Esophagus mucosa (tissue), 1 donor: ENCODE measurements at regions not wholly inside any gene's neighbourhood (a gene's known extent, or its start where the extent isn't known, plus 50 kb on each side); places are given as distances from the start of the nearest gene placed in this dataset.
"Not testable (repeated sequence)": the region's sequence is repeated elsewhere in the genome, so short reads cannot be mapped to it uniquely, and the experiment has no call there.

Source experiments
- ATAC-seq: fragments of 200-7000 bp; cut with Tn5 transposase; one replicate; pipeline ENCODE4 v1.9.1; 2020
- donor health status: DM: yes; HTN: yes; CAD: no.

DNA sequence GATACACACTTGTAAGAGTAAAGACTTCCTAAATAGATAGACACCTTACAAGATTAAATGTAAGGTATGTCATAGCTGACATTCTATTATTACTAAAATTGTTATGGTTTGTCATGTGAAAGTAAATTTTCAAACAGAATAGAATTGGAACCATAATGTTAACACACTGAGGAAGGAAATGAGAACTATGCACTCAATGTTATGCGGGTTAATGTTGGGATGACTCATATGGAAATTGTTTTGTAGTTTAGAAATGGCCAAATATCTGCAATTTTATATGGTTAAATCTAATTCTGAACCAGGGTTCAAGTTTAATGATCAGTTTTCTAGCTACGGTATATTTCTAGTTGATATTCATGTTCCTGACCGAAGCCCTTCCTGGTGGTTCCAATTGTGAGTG is 214.2 kb upstream of the ADO start:
- ATAC-seq: no peak

- peak; percentile 76 for ATAC-seq
Observed at GRCh38 chr10:62594093-62594520, 210.4 kb upstream of the ADO start.

DNA sequence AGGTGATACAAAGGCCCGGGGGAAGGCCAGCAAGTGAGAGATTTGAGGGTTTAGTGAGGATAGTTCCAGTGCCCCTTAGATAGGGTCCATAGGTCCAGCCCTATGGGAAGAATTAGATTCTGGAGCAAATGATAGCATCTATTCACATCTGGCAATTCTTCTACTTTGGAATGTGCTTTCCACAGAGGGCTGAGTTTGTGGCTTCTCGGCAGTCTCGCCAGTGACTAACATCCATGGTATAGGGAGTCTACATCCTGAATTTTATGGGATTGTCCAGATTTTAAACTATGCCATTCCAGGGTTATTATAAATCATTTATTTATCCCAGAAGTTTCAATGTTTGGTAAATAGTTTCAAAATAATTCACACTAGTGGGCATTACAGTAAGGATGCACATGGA is 207.3 kb upstream of the ADO start:
- no peak for ATAC-seq

GRCh38 chr10:62599161-62599560 is 205.4 kb upstream of the ADO start:
- ATAC-seq: no peak

GRCh38 chr10:62606551-62606950 is 198.0 kb upstream of the ADO start:
- ATAC-seq: not testable (repeated sequence)

DNA sequence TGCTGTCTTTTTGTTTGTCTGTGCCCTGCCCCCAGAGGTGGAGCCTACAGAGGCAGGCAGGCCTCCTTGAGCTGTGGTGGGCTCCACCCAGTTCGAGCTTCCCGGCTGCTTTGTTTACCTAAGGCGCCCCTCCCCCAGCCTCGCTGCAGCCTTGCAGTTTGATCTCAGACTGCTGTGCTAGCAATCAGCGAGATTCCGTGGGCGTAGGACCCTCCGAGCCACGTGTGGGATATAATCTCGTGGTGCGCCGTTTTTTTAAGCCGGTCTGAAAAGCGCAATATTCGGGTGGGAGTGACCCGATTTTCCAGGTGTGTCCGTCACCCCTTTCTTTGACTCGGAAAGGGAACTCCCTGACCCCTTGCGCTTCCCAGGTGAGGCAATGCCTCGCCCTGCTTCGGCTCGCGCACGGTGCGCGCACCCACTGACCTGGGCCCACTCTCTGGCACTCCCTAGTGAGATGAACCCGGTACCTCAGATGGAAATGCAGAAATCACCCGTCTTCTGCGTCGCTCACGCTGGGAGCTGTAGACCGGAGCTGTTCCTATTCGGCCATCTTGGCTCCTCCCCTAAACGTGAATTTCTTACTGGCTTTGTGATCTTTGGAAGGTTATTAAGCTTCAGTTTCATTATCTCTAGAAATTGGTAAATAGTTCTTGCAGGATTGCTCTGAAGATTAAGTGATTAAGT is 196.2 kb upstream of the ADO start:
- ATAC-seq: not testable (repeated sequence)

GRCh38 chr10:62610649-62611229 is 193.8 kb upstream of the ADO start:
- ATAC-seq: peak; percentile 57

GRCh38 chr10:62613424-62613823 is 191.1 kb upstream of the ADO start:
- ATAC-seq: no peak

DNA sequence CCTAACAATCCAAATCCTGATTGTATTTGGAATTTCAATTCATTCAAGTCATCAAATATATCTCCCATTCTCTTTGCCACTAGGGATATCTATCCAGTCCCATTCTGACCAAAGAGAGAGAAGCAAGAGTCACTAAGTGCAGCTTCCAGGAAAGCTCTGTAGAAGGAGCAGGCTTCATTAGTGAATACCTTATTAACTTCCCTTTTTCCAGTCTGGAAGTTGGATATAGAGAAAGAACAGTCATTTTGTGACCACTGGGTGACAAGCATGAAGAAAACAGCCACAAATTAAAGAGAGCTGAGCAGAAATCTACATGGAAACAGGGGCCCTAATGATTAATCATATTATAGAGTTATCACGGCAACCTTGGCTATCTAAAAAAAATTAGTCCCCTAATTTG is 190.7 kb upstream of the ADO start:
- no peak for ATAC-seq

GRCh38 chr10:62614389-62615157 is 189.9 kb upstream of the ADO start:
- no peak for ATAC-seq

DNA sequence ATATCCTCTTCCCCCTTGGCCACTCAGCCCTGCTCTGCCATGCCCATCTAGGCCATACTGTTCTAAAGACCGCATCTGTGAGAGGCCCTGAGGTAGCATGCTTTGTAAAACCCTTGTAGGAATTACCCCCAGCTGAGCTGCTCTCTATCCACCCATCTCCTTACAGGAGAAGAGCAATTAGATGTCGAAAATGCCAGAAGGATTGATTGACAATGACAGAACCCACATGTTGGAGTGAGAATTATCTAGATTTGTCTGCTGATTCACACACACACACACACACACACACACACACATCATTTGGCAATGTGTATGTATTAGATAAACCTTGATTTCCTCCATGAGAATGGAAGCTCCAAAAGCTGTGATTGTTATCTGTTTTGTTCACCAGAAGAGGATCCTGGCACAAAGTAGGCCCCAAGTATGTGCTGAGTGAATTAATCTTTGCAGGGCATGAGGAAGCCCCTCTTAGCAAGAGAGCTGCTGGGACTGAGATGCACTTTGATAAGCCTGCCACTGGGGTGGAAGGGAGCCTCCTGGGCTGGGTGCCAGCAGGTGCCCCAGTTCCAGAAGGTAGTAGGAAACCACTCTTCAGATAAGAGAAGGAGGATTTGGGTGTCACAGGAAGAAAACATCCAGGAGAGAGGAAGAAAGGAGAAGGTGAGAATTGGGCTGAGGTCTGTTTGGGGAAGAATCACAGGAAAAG is 187.5 kb upstream of the ADO start:
- ATAC-seq: no peak

DNA sequence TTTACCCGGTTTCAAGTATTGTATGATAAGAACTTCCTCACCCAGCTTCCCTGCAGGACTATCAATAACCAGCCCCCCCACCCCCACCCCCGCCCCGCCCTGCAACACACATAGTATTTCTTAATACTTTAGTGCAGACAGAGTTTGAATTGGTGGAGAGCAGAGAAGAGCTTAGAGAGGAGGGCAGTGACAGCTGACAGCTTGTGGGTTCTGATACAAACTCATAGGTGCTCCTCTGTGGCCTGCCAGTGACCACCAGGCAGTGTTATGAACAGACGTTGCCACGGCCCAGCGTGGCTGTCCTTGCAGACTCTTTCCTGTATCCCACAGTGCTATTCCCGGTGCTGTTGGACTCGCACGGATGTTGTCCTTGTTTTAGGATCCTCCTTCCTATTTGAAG is 186.9 kb upstream of the ADO start:
- ATAC-seq: no peak

GRCh38 chr10:62618054-62618453 is 186.5 kb upstream of the ADO start:
- no peak for ATAC-seq

- no peak for ATAC-seq
Observed at GRCh38 chr10:62618576-62619412, 185.7 kb upstream of the ADO start.

GRCh38 chr10:62619413-62619738 is 185.1 kb upstream of the ADO start:
- ATAC-seq: no peak

- no peak for ATAC-seq
Observed at GRCh38 chr10:62620491-62620890, 184.0 kb upstream of the ADO start.

GRCh38 chr10:62623223-62623622 is 181.3 kb upstream of the ADO start:
- ATAC-seq: no peak

DNA sequence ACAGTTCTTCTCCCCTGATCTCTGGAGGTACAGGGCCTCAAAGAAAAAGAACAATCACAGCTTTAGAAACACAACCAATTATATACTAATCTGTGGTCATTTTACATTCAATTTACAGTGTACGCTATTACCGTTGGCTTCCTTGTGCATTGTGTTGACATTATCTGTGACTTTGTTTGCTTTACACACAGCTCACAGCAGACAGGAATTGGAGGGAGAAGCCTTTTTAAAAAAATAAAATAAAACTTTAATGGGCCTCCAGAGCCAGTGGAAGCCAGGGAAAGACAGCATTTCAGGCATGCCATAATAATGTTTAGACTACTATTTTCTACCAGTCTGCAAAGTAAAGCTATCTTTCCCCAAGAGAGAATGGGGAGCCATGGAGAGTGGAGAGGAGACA is 179.0 kb upstream of the ADO start:
- ATAC-seq: no peak

GRCh38 chr10:62626079-62626478 is 178.4 kb upstream of the ADO start:
- ATAC-seq: no peak

DNA sequence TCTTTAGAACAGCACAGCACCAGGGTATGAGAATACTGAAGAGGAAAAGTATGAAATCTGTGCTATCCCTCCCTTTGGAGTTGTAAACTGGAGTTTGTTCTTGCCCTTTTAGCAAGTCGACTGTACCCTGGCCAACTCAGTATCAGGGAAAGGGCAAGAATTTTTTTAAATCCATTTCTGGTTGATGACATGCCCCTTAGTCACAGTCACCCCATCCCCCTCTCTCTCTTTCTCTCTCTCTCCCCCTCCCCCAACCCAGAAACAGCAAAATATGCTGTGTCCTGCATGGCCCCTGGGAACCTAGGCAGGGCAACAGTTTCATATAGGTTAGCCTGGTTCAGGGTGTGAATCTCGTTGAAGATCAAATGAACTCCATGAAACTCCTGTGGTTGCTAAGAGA is 177.7 kb upstream of the ADO start:
- no peak for ATAC-seq

DNA sequence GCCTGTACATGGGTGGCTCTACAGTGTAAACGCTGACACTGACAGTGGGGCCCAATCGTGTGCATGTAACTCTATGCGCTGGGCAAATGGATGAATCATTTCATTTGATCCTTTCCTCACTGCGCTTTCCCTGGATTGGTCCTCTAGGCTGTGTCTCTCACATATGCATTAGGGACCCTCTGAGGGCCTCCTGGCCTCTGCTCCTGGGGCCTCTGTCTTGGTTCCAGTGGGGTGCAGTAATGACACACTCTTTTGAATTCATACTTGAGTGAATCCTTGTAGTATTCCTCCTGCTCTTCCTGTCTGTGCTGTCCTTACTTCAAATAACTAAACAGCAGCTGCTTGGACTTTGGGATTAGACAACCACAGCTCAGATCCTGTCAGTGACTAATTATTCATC is 176.5 kb upstream of the ADO start:
- no peak for ATAC-seq

GRCh38 chr10:62631241-62631640 is 173.3 kb upstream of the ADO start:
- no peak for ATAC-seq
